ENCODE measurements at regions not wholly inside any gene's neighbourhood (a gene's known extent, or its start where the extent isn't known, plus 50 kb on each side); places are given as distances from the start of the nearest gene placed in this dataset.

DNA sequence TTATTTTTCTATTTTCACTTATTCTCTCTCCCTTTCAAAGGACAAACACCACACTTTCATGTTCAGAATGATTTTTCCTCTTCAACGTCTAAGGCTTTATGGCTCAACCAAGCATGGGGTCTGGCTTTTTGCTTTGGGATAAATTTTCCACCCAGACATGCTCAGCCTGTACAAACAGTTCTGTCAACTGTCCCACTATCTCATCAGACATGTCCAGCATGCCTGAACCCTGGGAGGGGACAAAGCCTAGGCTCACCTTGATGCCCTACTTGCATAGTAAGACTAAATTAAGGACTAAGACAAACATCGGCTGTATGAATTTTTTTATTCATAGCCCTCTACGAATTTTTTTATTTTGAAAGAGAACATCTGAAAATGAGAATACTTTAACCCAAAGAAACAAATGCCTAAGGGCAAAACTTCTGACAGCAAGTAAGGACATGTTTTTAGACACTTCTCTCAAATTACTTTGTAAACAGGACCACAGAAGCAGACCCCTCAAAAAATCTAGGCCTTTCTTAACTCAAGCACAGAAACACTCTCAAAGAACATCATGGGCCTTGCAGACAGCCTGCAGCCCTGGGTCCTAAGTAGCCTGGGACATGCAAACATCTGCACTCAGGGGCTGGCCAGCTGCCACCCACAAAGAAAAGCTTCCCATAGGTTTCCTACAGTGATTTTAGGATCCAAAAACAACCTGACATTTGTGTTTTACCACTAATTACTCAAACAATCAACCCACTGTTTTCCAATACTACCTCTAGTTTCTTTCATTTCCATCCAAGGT, 72.3 kb upstream of the PALMD start:
- no peak for DNase-seq (ENCODE audit: low spot score)
- WGBS = 87% methylated on average over 3 of the region's 3 CpGs

More for the DNA sequence above, 72.3 kb upstream of the PALMD start:
- Histone ChIP-seq H3K27ac (ENCODE audit: low read depth in 1 of 2, low read length in 2 of 2) (no peak overlapping the region), H3K36me3 (ENCODE audit: control insufficient read depth in 4 of 4, insufficient read depth in 3 of 4, low read depth in 1 of 4, low read length in 3 of 4) (no peaks in the 10 kb centered on the region), H3K4me1 (ENCODE audit: control insufficient read depth in 4 of 4, insufficient read depth in 4 of 4, low read length in 3 of 4) (peaks cover 0 to 6% (median under 1%) of the 10 kb centered on the region in 4 donors), H3K9ac (ENCODE audit: low read depth in 1 of 2, low read length in 2 of 2) (no peak overlapping the region), H3K9me3 (ENCODE audit: control insufficient read depth in 4 of 4, low read length in 3 of 4) (no peaks in the 10 kb centered on the region), H3K4me3 (ENCODE audit: low read depth in 1 of 3, low read length in 3 of 3) (no peak overlapping the region), H3K27me3 (ENCODE audit: control insufficient read depth in 4 of 4, insufficient read depth in 4 of 4, low read length in 3 of 4) (no peaks in the 10 kb centered on the region)
- TF ChIP-seq, protein P1, sequence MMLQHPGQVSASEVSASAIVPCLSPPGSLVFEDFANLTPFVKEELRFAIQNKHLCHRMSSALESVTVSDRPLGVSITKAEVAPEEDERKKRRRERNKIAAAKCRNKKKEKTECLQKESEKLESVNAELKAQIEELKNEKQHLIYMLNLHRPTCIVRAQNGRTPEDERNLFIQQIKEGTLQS (IDR thresholded peaks at IDR 0.05) = no peak
- TF ChIP-seq EGR1 (IDR thresholded peaks at IDR 0.05; ENCODE audit: low read depth in 2 of 2) (no peak), RXRA (IDR thresholded peaks at IDR 0.05) (no peak), HNF4G (IDR thresholded peaks at IDR 0.05) (no peak), FOXA2 (IDR thresholded peaks at IDR 0.05) (no peak), RAD21 (IDR thresholded peaks at IDR 0.05) (no peak), HNF4A (conservative IDR thresholded peaks at IDR 0.05) (no peak), TAF1 (conservative IDR thresholded peaks at IDR 0.05) (no peak), JUND (IDR thresholded peaks at IDR 0.05) (no peak), GABPA (IDR thresholded peaks at IDR 0.05 in 1 of 2, conservative IDR thresholded peaks at IDR 0.05 in 1 of 2) (no peak), NR2F2 (IDR thresholded peaks at IDR 0.05) (no peak), YY1 (IDR thresholded peaks at IDR 0.05) (no peak)
- TF ChIP-seq, protein P2, sequence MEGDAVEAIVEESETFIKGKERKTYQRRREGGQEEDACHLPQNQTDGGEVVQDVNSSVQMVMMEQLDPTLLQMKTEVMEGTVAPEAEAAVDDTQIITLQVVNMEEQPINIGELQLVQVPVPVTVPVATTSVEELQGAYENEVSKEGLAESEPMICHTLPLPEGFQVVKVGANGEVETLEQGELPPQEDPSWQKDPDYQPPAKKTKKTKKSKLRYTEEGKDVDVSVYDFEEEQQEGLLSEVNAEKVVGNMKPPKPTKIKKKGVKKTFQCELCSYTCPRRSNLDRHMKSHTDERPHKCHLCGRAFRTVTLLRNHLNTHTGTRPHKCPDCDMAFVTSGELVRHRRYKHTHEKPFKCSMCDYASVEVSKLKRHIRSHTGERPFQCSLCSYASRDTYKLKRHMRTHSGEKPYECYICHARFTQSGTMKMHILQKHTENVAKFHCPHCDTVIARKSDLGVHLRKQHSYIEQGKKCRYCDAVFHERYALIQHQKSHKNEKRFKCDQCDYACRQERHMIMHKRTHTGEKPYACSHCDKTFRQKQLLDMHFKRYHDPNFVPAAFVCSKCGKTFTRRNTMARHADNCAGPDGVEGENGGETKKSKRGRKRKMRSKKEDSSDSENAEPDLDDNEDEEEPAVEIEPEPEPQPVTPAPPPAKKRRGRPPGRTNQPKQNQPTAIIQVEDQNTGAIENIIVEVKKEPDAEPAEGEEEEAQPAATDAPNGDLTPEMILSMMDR (IDR thresholded peaks at IDR 0.05; ENCODE audit: low read depth, low read length, missing input control) = no peak
- TF ChIP-seq, protein P3, sequence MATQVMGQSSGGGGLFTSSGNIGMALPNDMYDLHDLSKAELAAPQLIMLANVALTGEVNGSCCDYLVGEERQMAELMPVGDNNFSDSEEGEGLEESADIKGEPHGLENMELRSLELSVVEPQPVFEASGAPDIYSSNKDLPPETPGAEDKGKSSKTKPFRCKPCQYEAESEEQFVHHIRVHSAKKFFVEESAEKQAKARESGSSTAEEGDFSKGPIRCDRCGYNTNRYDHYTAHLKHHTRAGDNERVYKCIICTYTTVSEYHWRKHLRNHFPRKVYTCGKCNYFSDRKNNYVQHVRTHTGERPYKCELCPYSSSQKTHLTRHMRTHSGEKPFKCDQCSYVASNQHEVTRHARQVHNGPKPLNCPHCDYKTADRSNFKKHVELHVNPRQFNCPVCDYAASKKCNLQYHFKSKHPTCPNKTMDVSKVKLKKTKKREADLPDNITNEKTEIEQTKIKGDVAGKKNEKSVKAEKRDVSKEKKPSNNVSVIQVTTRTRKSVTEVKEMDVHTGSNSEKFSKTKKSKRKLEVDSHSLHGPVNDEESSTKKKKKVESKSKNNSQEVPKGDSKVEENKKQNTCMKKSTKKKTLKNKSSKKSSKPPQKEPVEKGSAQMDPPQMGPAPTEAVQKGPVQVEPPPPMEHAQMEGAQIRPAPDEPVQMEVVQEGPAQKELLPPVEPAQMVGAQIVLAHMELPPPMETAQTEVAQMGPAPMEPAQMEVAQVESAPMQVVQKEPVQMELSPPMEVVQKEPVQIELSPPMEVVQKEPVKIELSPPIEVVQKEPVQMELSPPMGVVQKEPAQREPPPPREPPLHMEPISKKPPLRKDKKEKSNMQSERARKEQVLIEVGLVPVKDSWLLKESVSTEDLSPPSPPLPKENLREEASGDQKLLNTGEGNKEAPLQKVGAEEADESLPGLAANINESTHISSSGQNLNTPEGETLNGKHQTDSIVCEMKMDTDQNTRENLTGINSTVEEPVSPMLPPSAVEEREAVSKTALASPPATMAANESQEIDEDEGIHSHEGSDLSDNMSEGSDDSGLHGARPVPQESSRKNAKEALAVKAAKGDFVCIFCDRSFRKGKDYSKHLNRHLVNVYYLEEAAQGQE (IDR thresholded peaks at IDR 0.05) = no peak
- TF ChIP-seq, protein P4, sequence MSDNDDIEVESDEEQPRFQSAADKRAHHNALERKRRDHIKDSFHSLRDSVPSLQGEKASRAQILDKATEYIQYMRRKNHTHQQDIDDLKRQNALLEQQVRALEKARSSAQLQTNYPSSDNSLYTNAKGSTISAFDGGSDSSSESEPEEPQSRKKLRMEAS (IDR thresholded peaks at IDR 0.05) = no peak
- TF ChIP-seq, protein P5, sequence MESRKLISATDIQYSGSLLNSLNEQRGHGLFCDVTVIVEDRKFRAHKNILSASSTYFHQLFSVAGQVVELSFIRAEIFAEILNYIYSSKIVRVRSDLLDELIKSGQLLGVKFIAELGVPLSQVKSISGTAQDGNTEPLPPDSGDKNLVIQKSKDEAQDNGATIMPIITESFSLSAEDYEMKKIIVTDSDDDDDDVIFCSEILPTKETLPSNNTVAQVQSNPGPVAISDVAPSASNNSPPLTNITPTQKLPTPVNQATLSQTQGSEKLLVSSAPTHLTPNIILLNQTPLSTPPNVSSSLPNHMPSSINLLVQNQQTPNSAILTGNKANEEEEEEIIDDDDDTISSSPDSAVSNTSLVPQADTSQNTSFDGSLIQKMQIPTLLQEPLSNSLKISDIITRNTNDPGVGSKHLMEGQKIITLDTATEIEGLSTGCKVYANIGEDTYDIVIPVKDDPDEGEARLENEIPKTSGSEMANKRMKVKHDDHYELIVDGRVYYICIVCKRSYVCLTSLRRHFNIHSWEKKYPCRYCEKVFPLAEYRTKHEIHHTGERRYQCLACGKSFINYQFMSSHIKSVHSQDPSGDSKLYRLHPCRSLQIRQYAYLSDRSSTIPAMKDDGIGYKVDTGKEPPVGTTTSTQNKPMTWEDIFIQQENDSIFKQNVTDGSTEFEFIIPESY (IDR thresholded peaks at IDR 0.05) = no peak
